ENCODE measurements at regions not wholly inside any gene's neighbourhood (a gene's known extent, or its start where the extent isn't known, plus 50 kb on each side); places are given as distances from the start of the nearest gene placed in this dataset.

DNA sequence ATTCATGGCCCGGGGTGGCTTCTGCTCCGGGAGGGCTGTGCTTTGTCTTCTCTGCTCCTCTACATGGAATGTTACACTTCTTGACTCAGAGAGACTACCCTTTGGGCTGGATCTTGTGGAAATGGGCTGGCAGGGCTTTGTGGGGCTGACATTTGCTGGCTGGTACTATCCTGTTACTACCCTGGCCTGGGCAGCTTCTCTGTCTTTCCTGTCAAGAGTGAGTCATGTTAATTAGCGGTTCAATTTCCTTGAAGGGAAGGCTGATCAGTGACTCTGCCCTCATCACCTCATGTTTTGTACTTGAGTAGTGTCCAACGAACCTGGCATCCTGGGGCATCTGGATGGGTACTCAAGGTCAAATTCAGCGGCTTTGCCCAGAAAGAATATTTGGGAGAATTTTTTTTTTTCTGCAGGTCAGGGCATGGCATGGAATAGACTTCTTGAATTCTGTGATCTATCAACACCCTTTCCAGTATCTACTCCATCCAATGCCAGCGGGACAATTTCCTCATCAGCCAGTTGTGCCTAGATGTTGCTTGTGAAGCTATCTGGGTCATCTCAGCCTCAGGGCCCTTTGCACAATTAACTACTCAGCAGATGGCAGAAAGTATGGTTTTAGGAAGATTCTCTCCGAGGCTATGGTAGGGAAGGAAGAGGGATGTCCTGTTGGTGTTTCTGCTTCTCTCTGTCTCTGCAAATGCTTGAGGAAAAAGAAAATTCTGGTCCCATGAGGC is 140.5 kb upstream of the PLET1 start:
- DNase-seq (ENCODE audit: low read depth) = no peak

DNA sequence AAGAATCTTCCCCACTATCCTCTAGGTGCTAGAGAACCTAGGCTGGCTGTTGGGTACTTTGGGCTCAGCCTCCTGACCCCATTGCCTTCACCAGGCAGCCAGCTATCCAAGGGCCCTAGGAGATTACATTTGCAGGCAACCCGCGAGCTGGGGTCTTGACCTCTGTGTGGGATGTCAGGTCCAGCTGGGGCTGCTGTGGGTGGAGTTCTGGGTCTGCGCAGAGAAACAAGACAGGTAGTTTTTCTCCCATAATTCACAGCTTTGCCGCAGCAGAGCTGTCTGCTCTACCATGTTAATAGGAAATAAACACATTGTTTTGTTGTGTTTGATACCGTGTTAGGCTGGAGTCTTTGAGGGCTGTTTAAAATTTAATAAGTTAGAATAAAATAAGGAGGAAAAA is 142.8 kb upstream of the PLET1 start:
- no peak for DNase-seq (ENCODE audit: low read depth)

DNA sequence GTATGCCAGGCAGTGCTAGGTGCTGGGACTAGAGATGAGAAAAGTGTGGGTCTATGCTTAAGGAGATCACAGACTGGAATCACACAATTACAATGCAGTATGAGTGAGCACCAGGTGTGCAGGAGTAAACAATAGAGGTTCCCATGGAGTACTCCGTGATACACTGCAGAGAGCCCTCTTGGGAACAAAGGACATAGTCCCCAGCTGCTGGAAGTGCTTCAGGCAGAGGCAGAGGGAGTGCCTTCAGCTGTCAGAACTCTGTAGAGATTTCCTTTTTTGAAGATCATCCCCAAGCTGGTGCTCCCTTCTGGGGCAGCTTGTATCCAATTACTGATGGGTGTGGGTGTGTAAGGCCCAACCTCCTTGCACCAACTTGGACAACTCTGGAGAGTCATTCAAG is 143.5 kb upstream of the PLET1 start:
- no peak for DNase-seq (ENCODE audit: low read depth)

DNA sequence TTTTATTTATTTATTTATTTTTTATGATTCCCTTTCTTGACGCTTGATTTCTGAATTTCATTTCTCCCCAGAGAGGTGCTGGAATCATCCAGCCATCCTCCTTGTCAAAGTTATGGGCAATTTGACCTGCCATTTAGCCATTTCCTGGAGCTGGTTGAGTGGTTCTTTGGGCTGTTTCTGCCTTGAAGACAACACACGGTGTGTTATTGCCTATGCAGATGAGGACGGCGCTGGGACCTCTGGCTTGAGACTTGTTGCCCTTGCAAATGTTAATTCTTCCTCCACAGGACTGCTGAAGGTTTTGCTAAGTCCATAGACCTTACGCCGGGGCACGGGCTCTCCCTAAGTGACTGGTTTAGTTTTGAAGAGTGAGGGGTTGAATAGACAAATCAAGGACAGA is 147.9 kb upstream of the PLET1 start:
- DNase-seq (ENCODE audit: low read depth) = no peak

DNA sequence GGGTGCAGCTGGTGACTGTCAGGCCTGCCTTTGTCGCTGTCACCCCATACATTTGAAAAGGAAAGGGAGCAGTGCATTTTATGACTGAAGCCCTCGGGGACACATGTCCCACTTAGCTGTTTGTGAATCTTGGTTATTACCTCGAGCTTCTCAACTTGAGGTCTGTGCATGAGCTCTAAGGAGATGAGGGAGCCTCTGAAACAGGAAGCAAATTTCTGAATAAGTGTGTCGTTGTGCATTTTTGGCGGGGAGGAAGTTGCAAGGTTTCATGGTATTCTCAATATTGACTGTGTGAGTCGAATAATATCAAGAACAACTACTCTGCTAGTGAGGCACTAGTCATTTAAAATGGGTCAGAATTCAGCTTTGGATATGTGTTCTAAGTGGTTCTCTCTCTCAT is 149.7 kb upstream of the PLET1 start:
- no peak for DNase-seq (ENCODE audit: low read depth)

DNA sequence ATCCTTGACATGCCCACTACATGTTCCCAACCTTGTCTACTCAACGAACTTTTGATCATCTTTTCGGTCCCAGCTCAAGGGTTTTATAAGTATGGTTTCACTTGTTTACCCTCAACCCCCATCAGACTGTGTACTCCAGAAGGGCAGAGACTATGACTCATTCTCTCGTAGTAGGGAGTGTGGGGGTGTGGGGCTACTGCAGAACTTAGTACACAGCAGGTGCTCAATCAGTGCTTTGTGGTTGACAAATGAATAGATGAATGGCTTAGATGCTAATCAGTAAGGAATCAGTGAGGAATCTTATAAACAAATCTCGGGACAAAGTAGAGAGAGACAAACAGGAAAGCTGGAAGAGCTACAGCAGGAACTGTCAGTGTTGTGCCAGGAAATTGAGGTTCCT is 151.7 kb upstream of the PLET1 start:
- DNase-seq (ENCODE audit: low read depth) = no peak

DNA sequence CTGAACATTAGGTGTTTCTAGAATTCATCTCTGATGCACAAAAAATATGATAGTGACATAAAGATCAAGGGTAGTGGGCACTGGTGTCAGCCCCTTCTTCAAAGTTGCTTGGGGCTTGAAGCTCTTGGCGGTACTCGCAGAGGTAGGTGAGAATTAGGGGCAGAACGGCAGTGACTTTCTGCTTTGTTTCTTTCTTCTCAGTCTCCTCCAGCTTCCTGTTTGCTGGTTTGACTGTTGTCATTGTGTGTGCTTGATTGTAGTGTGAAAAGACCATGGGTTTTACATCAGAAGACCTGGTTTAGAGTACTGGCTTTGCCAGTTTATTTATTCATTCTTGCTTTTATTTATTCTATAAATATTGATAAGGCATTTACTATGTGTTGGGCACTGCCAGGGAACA is 156.7 kb upstream of the PLET1 start:
- DNase-seq (ENCODE audit: low read depth) = no peak

DNA sequence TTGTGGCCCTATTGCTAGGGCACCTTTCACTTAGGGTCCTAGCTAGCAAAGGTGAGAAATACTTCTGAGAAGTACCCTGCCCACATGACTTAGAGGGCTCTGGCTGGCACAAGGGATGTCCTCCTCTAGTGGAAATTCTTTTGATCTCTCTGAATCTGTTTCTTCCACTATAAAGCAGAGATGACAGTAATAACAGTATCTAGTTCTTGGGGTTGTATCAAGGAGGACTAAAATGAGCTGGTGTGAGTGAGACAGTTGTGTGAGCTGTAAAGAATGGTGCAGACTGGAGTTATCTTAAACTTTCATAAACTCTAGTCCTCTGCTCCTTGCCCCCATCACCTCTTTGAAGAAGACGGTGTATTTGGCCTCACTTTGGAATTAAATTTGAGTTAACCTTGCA is 157.8 kb upstream of the PLET1 start:
- no peak for DNase-seq (ENCODE audit: low read depth)

DNA sequence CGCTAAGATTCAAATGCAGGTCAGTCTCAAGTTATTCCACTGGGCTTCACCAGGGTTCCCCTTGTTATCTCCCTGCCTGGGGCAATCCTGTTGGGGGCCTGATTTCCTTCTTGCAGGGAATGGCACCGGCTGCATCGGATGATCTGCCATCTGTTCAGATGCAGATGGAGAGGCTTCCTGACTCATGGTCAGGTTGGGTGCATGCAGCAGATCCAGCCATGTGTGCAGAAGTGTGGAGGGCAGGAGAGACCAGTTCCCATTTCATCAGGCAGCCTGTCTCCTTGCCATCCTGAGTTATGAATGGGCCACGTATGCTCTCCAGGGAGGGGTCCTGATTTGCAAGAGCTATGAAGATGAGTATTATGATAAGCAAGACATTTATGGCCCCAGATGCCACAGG is 161.2 kb upstream of the PLET1 start:
- no peak for DNase-seq (ENCODE audit: low read depth)

DNA sequence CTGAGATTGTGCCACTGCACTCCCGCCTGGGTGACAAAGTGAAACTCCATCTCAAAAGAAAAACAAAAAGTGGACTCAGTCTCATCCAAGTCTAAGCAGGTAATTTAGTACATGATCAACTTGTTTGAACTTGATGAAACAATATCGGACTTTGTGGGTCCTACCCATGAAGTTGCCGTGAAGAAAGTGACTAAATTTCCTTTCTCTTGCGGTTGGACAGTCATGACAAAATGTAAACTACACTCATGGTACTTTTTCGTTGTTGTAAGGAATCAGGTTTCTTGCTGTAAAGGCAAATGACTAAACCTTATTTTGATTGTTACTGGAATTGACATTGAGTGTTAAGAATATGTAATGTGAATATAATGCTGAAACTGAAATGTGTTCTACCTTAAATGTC is 164.5 kb upstream of the PLET1 start:
- no peak for DNase-seq (ENCODE audit: low read depth)

DNA sequence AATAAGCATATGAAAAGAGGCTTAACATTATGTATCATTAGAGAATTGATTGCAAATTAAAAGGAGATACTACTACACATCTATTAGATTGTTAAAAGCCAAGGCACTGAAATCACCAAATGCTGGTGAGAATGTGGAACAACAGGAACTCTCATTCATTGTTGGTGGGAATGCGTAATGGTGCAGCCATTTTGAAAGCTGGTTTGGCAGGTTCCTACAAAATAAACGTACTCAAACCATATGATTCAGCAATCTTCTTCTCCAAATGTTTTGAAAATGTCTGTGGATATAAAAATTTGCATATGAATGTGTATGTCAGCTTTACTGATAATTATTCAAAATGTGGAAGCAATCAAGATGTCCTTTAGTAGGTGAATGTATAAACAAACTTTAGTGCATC is 176.4 kb upstream of the PLET1 start:
- no peak for DNase-seq (ENCODE audit: low read depth)

DNA sequence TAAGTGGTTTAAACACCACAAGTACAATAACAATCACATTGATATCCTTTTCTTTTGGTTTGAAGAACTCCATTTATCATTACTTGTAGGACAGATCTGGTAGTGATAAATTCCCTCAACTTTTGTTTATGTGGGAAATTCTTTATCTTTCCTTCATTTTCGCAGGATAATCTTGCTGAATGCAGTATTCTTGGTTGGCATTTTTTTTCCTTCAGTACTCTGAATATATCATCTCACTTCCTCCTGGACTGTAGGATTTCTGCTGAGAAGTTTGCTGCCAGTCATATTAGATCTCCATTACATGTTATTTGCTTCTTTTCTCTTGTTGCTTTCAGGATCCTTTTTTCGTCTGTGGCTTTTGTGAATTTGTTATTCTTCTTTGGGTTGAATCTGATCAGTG is 179.0 kb upstream of the PLET1 start:
- no peak for DNase-seq (ENCODE audit: low read depth)

DNA sequence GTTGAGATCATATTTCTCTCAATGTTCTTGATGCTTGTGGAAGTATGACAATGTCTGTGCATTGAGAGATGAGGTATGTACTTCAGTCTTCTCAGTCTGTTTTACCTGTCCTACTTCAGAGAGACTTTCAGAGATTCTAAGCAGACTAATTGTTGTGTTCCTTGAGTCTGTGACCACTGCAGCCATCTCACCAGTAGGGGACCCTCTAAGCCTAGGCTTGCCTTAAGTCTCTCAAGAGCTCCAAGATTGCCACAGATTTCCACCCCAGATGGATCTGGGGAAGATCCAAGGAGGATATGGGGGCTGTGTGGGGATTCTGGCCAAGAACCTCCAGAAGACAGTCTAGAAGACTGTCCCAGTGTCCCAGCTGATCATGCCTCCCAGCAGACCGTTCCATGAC is 179.9 kb upstream of the PLET1 start:
- no peak for DNase-seq (ENCODE audit: low read depth)

DNA sequence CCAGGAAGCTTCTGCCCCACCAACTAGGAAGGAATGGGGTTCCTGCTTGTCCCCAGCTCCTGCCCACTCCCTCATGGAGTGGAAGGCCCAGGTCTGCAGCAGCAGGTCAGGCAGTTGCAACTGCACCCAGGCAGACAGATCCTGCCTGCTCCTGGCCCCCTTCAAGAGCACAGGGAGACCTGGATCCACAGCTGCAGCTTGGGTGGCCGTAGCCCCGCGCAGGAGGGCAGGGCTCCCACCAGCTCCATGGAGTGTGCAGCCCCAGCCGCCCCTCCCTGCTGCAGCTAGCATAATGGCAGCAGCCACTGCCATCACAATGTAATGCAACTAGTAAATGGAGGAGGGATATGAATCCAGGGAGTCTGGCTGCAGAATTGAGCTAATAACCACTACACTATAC is 187.5 kb upstream of the PLET1 start:
- no peak for DNase-seq (ENCODE audit: low read depth)

DNA sequence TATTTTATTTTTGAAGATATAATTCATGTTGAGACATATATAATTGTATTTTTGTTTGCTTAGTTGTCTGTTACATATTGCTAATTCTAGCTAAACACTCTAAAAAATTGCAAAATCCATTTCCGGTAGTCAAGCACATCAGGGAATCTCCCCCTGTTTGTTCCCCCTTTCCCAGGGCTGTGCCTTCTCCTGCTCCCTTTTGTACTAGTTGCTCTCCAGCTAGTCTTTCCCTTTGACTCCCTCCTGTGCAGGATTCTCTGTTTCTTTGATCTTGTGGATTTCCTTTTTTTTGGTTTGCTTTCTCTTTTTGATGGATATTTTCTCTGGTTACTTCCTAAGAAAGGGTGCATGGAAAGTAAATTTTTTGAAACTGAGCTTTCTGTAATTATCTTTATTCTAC is 188.1 kb upstream of the PLET1 start:
- DNase-seq (ENCODE audit: low read depth) = no peak

DNA sequence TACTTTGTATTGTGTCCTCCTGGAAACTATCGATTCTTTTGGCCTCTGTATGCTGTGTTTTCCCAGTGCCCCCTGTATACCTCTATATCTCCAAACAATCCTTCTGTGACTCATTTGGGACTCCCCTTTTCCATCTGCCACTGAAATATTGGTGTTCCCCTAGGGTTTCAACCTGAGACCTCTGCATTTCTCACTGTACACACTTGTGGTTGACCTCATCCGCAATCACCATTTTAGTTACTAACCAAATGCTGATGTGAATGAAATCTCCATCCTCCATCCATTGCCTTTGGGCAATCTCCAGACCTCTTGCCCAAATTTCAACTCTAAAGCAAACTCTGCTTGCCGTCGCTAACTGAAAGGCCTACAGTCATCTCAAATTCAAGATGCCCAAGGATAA is 190.6 kb upstream of the PLET1 start:
- no peak for DNase-seq (ENCODE audit: low read depth)

DNA sequence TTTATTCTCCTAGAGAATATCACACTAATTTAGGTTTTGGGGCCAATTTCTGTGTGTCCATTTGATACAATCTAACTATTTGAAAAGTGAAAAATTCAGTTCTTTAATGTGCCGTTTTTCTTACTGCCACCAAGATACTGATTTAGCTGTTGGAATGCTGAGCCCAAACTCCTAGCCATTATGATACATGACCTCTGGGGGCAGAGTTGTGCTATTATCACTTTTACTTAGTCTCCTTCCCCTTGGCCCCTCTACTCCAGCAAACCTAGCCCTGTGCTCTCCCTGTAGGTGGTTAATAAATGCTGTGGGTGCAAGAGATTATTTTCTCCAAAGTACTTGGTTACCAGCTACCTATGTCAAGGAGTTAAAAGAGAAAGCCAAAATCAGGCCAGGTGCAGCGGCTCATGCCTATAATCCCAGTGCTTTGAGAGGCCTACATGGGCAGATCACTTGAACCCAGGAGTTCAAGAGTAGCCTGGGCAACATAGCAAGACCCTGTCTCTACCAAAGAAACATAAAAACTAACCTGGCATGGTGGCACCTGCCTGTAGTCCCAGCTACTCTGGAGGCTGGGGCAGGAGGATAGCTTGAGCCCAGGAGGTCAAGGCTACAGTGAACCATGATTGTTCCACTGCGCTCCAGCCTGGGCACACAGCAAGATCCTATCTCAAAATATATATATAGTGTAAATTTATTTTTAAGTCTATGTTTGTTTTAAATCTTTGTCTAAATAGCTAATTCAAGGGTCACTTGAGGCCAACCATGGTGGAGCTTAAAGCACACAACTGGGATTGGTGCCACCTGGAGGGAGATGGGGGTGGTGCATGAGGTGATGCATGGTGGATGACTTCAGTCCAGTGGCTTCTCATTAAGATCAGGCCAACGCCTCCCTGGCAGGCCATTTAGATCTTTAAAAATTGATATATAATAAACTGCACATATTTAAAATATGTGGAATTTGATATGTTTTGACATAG is 193.2 kb upstream of the PLET1 start:
- no peak for DNase-seq (ENCODE audit: low read depth)

DNA sequence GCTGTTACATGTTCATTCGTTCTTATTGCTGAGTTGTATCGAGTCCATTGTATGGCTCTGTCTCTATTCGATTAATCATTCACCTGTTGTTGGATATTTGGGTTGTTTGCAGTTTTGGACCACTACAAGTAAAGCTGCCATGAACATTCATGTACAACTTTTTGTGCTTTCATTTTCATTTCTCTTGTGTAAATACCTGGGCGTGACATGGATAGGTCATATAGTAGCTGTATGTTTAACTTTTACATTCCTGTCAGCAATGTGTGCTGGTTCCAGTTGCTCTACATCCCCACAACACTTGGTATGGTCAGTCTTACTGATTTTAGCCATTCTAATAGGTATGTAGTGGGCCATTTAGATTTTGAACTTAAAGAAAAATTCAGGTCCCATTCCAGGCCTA is 194.2 kb upstream of the PLET1 start:
- no peak for DNase-seq (ENCODE audit: low read depth)

DNA sequence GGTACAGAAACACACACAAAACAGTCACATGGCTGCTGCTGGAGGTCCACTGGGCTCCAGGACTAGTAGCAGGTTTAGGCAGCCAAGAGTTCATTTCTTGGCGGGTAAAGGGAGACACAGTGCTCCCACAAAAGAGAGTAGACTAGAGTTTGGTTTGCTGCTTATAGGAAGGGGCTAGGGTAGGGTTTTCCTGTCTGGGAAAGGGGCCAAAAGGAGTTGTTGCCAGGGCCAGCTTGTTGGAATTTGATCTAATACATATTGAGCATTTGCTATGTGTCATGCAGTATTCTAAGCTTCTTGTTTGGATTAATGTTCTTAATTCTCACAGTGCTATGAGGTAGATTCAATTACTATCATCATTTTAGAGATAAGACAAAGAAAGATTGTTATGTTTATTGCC is 195.1 kb upstream of the PLET1 start:
- no peak for DNase-seq (ENCODE audit: low read depth)

DNA sequence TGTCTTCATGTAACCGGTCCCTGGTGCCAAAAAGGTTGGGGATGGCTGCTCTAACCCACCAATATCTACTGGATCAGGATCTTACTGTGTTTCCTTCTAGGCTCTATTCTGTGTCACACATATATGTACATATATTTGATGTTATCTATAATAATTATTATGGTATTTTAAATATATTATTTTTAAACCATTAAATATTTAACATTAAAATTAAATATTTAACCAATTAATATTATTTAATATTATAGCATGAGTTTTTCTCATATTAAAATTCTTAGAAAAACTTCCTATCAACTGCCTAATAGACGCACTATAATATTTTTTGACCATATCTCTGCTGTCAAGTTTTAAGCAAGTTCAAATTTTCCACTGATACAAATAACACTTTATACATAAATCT is 196.9 kb upstream of the PLET1 start:
- no peak for DNase-seq (ENCODE audit: low read depth)

DNA sequence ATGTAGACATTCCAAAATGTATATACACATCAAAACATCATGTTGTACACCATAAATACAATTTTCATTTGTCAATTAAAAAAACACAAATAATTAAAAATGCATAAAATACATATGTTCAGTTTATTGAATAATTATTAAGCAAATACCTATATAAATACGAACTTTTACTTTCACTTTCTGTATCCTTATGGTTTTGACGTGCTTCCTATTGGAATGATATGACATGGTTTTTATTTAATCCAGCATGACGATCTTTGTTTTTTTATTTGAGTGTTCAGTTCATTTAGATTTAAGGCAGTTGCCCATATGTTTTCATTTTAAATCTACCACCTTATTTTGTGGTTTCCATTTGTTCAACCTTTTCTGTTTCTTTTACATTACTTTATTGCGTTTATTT is 198.3 kb upstream of the PLET1 start:
- DNase-seq (ENCODE audit: low read depth) = no peak

DNA sequence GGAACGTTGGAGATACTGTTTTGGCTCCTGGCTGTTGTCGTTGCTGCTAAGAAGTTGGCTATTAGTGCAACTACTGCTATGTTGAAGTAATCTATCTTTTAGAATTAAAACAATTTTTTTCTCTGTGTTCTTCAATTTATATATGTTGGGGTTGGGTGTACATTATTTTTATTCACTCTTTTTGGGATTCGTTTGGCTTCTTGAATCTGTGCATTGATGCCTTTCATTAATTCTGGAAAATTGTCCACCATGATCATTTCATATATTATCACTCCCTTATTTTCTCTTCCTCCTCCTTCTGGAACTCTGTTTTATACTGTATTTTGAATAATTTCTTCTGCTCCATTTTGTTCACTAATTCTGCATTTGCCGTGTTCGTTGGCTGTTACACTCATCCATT is 199.5 kb upstream of the PLET1 start:
- DNase-seq (ENCODE audit: low read depth) = no peak

DNA sequence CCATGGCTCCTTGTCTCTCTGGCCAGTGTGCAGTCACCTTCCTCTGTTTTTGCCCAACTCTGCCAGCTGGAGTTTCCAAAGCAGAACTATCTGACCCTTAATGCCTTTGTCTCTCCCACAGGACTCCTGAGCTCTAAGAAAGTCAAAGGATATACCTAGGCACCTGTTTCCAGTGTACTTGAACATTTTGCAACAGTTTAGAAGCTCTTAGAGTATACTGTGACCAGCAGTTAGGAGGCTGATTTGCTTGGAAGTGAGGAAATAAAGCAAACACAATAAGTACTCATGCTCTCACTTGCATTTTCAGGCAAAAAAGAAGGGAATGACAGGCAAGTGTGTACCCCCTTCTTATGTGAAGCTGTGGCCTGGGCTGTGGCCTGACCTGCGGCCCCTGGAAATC is 204.3 kb upstream of the PLET1 start:
- no peak for DNase-seq (ENCODE audit: low read depth)

Measured in HS-27A (cell line).